Tibial artery (tissue), 4 donors: ENCODE measurements at regions not wholly inside any gene's neighbourhood (a gene's known extent, or its start where the extent isn't known, plus 50 kb on each side); places are given as distances from the start of the nearest gene placed in this dataset.

Experiments
- DNase-seq, 2 donors: peaks; one replicate each; pipeline ENCODE4 v3.0.0-alpha.2; 2019
- H3K27ac ChIP-seq, 2 donors: fragments of 200-600 bp; sonication (generic) in 1 of 2; 1 replicate in 1 of 2; 2 replicates in 1 of 2; pipeline ENCODE4 v1.5.1; 2018 to 2019; ENCODE audit warnings: mild to moderate bottlenecking in 1 of 2
- H3K27me3 ChIP-seq, 2 donors: fragments of 200-600 bp; sonication (generic) in 1 of 2; one replicate each; pipeline versions ENCODE4 v1.5.1 to v1.6.0; 2016 to 2019
- H3K36me3 ChIP-seq, 3 donors: fragments of 200-600 bp; sonication (generic) in 2 of 3; one replicate each; pipeline ENCODE4 v1.5.1; 2016 to 2019; ENCODE audit warnings: mild to moderate bottlenecking in 2 of 3
- H3K4me1 ChIP-seq, 4 donors: fragments of 200-600 bp; sonication (generic) in 2 of 4; 1 replicate in 3 of 4; 2 replicates in 1 of 4; pipeline ENCODE4 v1.5.1; 2016 to 2019
- H3K4me3 ChIP-seq, 2 donors: fragments of 200-600 bp; sonication (generic) in 1 of 2; 1 replicate in 1 of 2; 2 replicates in 1 of 2; pipeline ENCODE4 v1.5.1; 2018 to 2019; ENCODE audit warnings: mild to moderate bottlenecking in 2 of 2
- H3K9me3 ChIP-seq, 3 donors: fragments of 200-600 bp; sonication (generic) in 1 of 3; one replicate each; pipeline ENCODE4 v1.5.1; 2016 to 2019
- intact Hi-C: fragments of 100-400 bp; cut with DNase I; formaldehyde crosslinking; loops from one replicate; pipeline ENCODE4 v1.15.0; 2023; ENCODE audit warnings: low total_unique reads
- TF ChIP-seq, protein P1 (sequence below), 2 experiments: fragments of 200-600 bp in 1 of 2; fragments of 450-650 bp in 1 of 2; IDR thresholded peaks; one replicate each; pipeline ENCODE4 v1.5.1; 2017 to 2019; ENCODE audit warnings: antibody characterized with exemption in 2 of 2, mild to moderate bottlenecking in 1 of 2, moderate library complexity in 1 of 2

DNA sequence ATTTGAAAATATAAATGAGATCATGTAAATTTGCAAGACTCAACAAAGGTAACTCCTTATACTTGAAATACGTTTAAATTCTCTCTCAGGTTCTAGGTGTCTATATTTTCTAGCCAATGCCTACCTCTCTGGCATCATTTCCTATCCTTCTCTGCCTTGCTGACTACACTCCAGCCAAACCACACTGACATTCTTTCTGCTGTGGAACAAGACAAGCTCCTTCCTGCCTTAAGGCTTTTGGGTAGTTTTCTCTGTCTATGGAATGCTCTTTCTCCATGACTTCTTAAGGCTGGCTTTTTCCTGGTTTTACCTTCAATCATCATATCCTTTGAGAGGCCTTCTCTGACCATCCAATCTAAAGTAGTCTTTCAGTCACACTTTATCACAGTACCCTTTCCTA is 201.0 kb downstream of the SPRY1 start:
- intact Hi-C loops, result no loop called here
- Histone ChIP-seq H3K4me3 (no peak overlapping the region), H3K4me1 (peaks cover 0 to 14% (median 5%) of the 10 kb centered on the region in 4 donors), H3K27ac (no peak overlapping the region), H3K36me3 (no peaks in the 10 kb centered on the region), H3K9me3 (no peaks in the 10 kb centered on the region), H3K27me3 (no peaks in the 10 kb centered on the region)
- no peak for DNase-seq
- TF ChIP-seq, protein P1, sequence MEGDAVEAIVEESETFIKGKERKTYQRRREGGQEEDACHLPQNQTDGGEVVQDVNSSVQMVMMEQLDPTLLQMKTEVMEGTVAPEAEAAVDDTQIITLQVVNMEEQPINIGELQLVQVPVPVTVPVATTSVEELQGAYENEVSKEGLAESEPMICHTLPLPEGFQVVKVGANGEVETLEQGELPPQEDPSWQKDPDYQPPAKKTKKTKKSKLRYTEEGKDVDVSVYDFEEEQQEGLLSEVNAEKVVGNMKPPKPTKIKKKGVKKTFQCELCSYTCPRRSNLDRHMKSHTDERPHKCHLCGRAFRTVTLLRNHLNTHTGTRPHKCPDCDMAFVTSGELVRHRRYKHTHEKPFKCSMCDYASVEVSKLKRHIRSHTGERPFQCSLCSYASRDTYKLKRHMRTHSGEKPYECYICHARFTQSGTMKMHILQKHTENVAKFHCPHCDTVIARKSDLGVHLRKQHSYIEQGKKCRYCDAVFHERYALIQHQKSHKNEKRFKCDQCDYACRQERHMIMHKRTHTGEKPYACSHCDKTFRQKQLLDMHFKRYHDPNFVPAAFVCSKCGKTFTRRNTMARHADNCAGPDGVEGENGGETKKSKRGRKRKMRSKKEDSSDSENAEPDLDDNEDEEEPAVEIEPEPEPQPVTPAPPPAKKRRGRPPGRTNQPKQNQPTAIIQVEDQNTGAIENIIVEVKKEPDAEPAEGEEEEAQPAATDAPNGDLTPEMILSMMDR (IDR thresholded peaks at IDR 0.05), result no peak

DNA sequence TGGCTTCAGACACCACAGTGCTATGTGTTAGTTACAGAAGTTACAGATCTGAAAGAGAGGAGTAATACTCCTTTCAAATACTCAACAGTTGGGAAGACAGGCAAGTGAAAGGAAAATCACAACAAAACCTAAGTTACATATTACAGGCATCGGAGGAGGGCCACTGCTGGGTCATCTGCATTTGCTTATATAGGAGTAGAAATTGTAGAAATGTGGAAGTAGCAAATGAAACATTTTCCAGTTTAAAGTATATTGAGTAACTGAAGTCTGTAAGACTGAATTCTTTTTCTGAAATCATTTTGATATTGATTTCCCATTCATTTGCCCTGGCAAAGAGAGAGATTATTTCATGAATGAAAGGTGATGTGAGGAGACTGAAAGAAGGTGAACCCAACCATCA is 201.7 kb downstream of the SPRY1 start:
- intact Hi-C loops, result no loop called here
- TF ChIP-seq, protein P1 (IDR thresholded peaks at IDR 0.05), result no peak
- Histone ChIP-seq H3K9me3 (no peaks in the 10 kb centered on the region), H3K4me1 (peaks cover 0 to 14% (median 5%) of the 10 kb centered on the region in 4 donors), H3K27ac (no peak overlapping the region), H3K27me3 (no peaks in the 10 kb centered on the region), H3K4me3 (no peak overlapping the region), H3K36me3 (no peaks in the 10 kb centered on the region)
- no peak for DNase-seq

DNA sequence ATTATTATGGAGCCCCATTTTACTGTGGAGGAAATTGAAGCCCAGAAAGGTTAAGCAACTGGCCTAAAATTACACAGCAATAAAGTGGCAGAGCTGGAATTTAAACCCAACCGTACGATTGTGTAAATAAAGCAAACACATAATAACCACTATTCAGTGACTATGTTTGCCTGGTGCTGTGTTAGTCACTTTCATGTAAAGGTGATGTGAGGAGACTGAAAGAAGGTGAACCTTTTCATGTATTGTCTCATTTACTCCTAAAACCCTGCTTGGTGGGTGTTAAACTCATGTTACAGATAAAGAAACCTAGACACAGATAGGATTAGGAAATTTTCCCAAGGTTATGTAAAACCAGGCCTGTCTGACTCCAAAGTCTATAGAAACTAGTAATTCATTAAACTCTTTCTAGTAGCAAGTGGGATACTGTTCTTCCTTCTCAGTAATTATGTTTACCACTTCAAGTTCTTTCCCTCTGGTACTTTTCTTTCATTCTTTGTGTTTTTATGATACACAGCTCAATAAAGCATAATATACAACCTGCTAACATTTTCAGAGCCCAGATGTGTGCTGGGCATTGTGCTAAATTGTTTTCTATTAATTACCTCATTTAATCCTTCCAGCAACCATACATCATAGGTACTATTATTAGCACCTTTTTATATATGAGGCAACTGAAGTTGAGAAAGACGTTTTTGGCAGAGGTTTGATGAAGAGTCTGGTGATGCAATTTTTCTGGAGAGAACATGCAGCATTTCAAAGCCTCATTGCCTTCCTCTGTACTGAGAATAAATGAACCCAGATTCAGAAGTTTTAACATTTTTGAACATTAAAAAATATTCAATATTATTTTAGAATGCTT is 202.7 kb downstream of the SPRY1 start:
- no peaks in the 10 kb centered on the region for H3K36me3 ChIP-seq
- peak overlapping the region; percentile 14 to 52 for H3K27ac ChIP-seq
- H3K9me3 ChIP-seq, result no peaks in the 10 kb centered on the region
- peaks cover 0 to 14% (median 5%) of the 10 kb centered on the region in 4 donors for H3K4me1 ChIP-seq
- H3K27me3 ChIP-seq, result no peaks in the 10 kb centered on the region
- TF ChIP-seq, protein P1 (IDR thresholded peaks at IDR 0.05), result no peak
- no peak for DNase-seq
- H3K4me3 ChIP-seq, result no peak overlapping the region
- intact Hi-C loops, result no loop called here

DNA sequence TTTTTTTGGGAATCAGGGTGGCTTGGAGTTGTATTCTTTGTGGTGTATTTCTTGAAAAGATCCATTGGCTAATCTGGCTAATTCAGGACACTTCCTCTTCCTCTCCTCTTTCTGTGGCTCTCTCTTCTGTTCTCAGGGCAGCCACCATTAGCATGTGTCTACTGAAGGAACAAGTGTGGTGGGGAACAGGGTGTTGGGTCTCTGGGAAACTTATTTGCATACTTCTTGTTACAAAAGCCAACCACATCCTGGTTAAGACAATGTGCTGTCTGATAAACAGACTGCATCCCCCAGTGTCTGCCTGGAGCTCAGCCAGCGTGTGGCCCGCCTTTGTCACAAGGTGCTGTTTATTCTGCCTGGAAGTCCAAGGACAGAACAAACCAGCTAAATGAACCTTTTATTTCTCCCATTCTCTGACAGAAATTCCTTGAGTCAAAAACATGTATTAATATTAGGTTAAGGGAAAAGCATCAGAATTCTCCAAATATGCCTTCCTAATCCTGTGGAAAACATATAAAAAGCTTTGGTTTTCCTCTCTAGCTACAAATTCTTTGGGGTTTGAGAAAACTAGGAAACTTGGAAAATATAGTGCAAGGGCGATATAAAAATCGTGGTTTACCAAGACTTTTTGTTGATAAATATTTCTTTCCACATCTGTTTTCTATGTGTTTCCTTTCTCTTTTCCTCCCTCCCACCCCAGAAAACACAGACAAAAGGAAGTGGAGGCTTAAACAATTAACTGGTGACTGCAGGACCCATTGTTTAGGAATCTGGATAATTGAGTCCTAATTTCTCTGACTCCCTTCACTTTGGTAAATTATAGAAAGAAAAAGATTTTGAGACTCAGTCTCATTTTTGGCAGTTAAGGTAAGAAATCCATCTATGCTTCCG is 203.6 kb downstream of the SPRY1 start:
- H3K27me3 ChIP-seq, result no peaks in the 10 kb centered on the region
- H3K36me3 ChIP-seq, result no peaks in the 10 kb centered on the region
- intact Hi-C loops, result no loop called here
- no peak overlapping the region for H3K4me3 ChIP-seq
- TF ChIP-seq, protein P1 (IDR thresholded peaks at IDR 0.05), result no peak
- peaks cover 0 to 14% (median 5%) of the 10 kb centered on the region in 4 donors for H3K4me1 ChIP-seq
- H3K9me3 ChIP-seq, result no peaks in the 10 kb centered on the region
- DNase-seq, result peak; percentile 56 to 73
- peak overlapping the region in 1 of 2 donors; percentile 19 for H3K27ac ChIP-seq

DNA sequence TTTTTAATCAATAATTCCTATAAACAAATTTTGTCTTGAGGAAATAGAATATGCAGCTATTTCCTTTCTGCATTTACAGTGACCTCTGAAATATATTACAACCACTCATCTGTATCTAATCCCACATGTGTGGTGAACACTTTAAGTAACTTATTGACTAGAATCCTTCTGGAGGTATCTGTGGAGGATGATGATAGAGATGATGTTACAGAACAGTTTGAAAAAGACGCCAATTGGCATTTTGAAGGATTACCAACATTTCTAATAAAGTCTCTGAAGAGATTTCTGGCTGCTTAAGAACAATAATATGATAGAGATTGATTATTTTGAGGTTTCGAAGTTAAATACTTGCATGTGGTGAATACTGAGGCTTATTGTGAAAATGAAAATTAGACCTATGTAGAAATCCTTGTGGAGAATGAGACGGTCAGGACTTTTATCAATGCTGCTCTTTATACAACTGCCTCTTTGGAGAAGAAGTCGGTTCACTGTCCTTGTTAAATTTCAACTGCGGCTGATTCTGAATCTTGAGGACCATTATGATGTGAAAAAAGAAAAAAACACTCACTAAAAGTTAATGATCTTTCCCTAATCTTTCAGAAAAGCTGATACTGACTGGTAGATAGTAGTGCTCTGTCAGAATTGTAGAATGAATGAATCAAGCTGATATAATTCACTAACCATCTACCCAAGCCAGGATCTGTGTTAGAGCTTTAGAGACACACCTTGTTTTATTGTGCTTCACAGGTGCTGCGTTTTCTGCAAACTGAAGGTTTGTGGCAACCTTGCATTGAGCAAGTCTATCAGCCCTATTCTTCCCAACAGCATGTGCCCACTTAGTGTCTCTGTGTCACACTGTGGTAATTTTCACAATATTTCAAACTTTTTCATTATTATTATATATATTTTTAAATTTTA is 204.7 kb downstream of the SPRY1 start:
- intact Hi-C loops, result no loop called here
- no peak overlapping the region for H3K27ac ChIP-seq
- TF ChIP-seq, protein P1 (IDR thresholded peaks at IDR 0.05), result no peak

More for the DNA sequence above, 204.7 kb downstream of the SPRY1 start:
- Histone ChIP-seq H3K27me3 (no peaks in the 10 kb centered on the region), H3K9me3 (no peaks in the 10 kb centered on the region), H3K36me3 (no peaks in the 10 kb centered on the region), H3K4me1 (peaks cover 0 to 14% (median 5%) of the 10 kb centered on the region in 4 donors), H3K4me3 (no peak overlapping the region)
- no peak for DNase-seq
